Glutamatergic neuron (in vitro differentiated cells): ENCODE measurements at regions not wholly inside any gene's neighbourhood (a gene's known extent, or its start where the extent isn't known, plus 50 kb on each side); places are given as distances from the start of the nearest gene placed in this dataset.

Source experiments
- DNase-seq: peaks from one replicate; pipeline ENCODE4 v3.0.0; 2022
- H3K27ac Mint-ChIP-seq: one replicate; pipeline ENCODE4 v1.8.0; 2020; ENCODE audit warnings: mild to moderate bottlenecking, mixed read lengths, inconsistent platforms; ENCODE audit not compliant: unreplicated experiment
- H3K27me3 Mint-ChIP-seq: one replicate; pipeline ENCODE4 v1.8.0; 2020; ENCODE audit warnings: mild to moderate bottlenecking, moderate library complexity, mixed read lengths, inconsistent platforms; ENCODE audit not compliant: unreplicated experiment
- H3K36me3 Mint-ChIP-seq: one replicate; pipeline ENCODE4 v1.8.0; 2020; ENCODE audit warnings: mild to moderate bottlenecking, mixed read lengths, inconsistent platforms; ENCODE audit not compliant: unreplicated experiment
- H3K4me1 Mint-ChIP-seq: one replicate; pipeline ENCODE4 v1.8.0; 2020; ENCODE audit warnings: mild to moderate bottlenecking, low read depth, mixed read lengths, inconsistent platforms; ENCODE audit not compliant: unreplicated experiment
- H3K4me3 Mint-ChIP-seq: one replicate; pipeline ENCODE4 v1.8.0; 2020; ENCODE audit warnings: mild to moderate bottlenecking, mixed read lengths, inconsistent platforms; ENCODE audit not compliant: unreplicated experiment
- H3K9me3 Mint-ChIP-seq: one replicate; pipeline ENCODE4 v1.8.0; 2020; ENCODE audit warnings: mild to moderate bottlenecking, moderate library complexity, mixed read lengths, inconsistent platforms; ENCODE audit not compliant: unreplicated experiment
- TF ChIP-seq, protein P1 (sequence below): fragments of 200-600 bp; sonication (generic); IDR thresholded peaks from one replicate; pipeline ENCODE4 v1.5.0; 2021; ENCODE audit not compliant: partially characterized antibody, unreplicated experiment

DNA sequence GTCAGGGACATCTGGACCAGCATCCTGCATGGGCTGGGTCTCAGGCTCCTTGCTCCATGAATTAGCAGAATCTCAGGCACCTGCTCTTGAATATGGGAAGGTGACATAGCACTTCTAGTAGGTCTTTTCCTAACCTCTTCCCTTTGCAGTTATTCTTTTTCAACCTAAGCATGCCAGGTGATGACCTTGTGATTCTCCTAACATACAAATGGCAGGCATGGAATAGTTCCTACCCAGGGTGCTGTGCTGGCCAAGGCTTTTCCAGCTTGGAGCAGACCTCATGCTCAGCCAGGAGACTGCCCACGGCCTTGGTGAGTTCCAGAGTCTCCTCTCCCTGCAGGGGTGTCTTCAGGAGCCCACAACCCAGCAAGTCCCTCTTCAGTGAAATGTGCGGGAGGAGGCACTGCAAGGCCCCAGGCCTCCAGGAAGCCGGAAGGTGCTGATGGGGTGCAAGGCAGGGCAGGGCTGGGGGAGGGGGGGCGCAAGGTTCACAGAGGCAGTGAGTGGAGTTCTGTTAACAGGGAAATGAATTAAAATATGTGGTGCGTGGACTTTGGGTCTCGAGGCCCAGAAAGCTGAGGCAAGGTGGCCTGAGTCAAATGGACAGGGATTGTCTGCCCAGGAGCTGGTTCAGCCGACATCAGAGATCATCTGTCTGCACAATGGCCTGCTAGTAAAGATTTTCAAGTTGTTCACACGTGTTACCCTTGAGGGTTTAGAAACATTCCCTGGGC is 75.9 kb upstream of the SEPTIN5 start:
- Mint-ChIP-seq H3K4me3 (no peak overlapping the region), H3K4me1 (no peaks in the 10 kb centered on the region), H3K27me3 (peaks cover 5% of the 10 kb centered on the region), H3K9me3 (no peaks in the 10 kb centered on the region), H3K36me3 (no peaks in the 10 kb centered on the region), H3K27ac (no peak overlapping the region)
- TF ChIP-seq, protein P1, sequence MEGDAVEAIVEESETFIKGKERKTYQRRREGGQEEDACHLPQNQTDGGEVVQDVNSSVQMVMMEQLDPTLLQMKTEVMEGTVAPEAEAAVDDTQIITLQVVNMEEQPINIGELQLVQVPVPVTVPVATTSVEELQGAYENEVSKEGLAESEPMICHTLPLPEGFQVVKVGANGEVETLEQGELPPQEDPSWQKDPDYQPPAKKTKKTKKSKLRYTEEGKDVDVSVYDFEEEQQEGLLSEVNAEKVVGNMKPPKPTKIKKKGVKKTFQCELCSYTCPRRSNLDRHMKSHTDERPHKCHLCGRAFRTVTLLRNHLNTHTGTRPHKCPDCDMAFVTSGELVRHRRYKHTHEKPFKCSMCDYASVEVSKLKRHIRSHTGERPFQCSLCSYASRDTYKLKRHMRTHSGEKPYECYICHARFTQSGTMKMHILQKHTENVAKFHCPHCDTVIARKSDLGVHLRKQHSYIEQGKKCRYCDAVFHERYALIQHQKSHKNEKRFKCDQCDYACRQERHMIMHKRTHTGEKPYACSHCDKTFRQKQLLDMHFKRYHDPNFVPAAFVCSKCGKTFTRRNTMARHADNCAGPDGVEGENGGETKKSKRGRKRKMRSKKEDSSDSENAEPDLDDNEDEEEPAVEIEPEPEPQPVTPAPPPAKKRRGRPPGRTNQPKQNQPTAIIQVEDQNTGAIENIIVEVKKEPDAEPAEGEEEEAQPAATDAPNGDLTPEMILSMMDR = no peak
- no peak for DNase-seq

DNA sequence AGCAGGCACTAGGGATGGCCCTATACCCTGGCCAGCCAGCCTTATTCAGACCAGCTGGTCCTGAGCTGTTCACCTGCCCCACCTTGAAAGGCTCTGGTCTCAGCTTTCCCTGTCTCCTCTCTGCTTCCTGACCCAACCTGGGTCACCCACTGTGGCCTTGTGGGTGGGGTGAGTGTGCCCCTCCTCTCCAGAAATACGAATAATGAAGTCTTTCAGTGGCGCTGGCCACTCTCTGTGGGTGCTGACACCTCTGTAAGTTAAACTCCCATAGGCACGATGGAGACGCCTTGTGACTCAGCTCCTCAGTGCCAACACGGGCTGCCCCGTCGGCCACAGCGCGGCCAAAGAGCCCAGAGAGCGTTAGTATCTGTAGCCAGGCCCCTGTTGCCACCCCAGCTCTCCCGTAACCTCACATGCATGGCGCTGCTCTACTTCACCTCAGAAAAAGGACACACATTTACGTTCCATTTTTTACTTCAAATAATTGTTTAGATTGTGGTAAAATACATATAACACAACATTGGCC is 74.6 kb upstream of the SEPTIN5 start:
- H3K4me3 Mint-ChIP-seq = no peak overlapping the region
- no peak overlapping the region for H3K27ac Mint-ChIP-seq
- H3K9me3 Mint-ChIP-seq = no peaks in the 10 kb centered on the region
- H3K36me3 Mint-ChIP-seq = no peaks in the 10 kb centered on the region
- peaks cover 5% of the 10 kb centered on the region for H3K27me3 Mint-ChIP-seq
- H3K4me1 Mint-ChIP-seq = no peaks in the 10 kb centered on the region
- DNase-seq = no peak
- TF ChIP-seq, protein P1 = no peak

DNA sequence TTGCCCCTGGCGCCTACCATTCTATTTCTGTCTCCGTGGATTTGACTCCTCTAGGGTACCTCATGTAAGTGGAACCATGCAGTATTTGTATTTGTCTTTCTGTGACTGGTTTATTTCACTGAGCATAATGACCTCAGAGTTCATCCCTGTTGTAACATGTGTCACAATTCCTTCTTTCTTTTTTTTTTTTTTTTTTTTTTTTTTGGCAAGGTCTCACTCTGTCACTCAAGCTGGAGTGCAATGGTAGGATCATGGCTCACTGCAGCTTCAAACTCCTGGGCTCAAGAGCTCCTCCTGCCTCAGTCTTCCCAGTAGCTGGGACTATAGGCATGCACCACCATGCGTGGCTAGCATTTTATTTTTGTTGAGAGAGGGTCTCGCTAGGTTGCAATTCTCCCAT is 74.0 kb upstream of the SEPTIN5 start:
- Mint-ChIP-seq H3K27ac (no peak overlapping the region), H3K4me3 (no peak overlapping the region), H3K36me3 (no peaks in the 10 kb centered on the region), H3K9me3 (peaks cover 2% of the 10 kb centered on the region), H3K4me1 (no peaks in the 10 kb centered on the region), H3K27me3 (peaks cover 9% of the 10 kb centered on the region)
- TF ChIP-seq, protein P1 = no peak
- DNase-seq = no peak

DNA sequence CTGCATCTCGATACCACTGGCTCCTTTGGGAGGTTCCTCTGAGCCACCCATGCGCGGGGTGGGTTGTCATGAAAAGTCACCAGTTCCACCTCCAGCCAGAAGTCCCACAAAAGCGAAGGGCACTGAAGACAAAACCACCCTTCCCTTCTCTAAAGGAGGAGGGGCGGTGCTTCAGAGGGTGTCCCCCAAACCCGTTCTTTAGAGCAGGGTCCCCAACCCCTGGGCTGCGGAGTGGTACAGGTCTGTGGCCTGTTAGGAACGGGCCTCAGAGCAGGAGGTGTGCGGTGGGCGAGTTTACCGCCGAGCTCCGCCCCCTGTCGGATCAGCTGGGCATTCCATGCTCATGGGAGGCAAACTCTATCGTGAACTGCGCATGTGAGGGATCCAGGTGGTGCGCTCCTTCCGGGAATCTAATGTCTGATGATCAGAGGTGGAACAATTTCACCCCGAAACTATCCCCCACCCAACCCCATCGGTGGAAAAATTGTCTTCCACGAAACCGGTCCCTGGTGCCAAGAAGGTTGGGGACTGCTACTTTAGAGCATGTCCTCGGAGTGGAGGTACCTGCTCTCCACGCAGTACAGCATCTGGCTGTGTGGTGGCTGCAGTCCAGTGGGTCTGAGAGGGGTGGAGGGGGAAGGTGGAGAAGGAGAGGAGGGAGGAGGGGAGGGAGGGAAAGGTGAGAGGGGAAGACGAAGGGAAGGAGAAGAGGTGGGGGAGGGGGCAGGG is 72.9 kb upstream of the SEPTIN5 start:
- no peaks in the 10 kb centered on the region for H3K4me1 Mint-ChIP-seq
- DNase-seq = peak; percentile 70
- H3K9me3 Mint-ChIP-seq = peaks cover 2% of the 10 kb centered on the region
- no peaks in the 10 kb centered on the region for H3K36me3 Mint-ChIP-seq
- H3K27ac Mint-ChIP-seq = no peak overlapping the region
- peaks cover 9% of the 10 kb centered on the region for H3K27me3 Mint-ChIP-seq
- TF ChIP-seq, protein P1 = peak; percentile 75
- no peak overlapping the region for H3K4me3 Mint-ChIP-seq

DNA sequence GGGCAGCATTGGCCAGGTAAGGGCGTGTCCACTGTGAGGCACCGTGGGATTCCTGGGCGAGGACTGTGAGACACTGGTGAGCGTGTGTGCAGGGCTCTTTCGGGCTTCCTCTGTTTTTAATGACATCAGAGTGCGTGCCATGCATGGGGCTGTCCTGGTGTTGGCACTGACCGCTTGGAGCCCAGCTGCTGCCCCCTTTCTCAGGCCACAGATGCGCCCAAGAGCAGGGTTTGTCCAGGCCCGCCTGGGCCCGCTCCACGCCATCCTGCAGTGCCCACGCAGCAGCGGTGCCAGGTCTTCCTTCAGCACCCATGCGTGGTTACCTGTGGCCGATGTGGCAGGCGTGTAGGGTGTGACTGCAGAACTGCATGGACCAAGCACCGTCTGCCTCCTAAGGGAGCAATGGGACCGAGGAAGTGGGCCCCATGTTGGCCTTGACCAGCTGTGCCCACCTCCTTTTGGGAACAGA is 72.3 kb upstream of the SEPTIN5 start:
- H3K9me3 Mint-ChIP-seq = peaks cover 2% of the 10 kb centered on the region
- TF ChIP-seq, protein P1 = no peak
- H3K27me3 Mint-ChIP-seq = peaks cover 7% of the 10 kb centered on the region
- no peaks in the 10 kb centered on the region for H3K36me3 Mint-ChIP-seq
- no peaks in the 10 kb centered on the region for H3K4me1 Mint-ChIP-seq
- H3K4me3 Mint-ChIP-seq = no peak overlapping the region
- no peak overlapping the region for H3K27ac Mint-ChIP-seq
- DNase-seq = no peak
